ENCODE measurements at regions not wholly inside any gene's neighbourhood (a gene's known extent, or its start where the extent isn't known, plus 50 kb on each side); places are given as distances from the start of the nearest gene placed in this dataset.
"Not testable (repeated sequence)": the region's sequence is repeated elsewhere in the genome, so short reads cannot be mapped to it uniquely, and the experiment has no call there.

DNA sequence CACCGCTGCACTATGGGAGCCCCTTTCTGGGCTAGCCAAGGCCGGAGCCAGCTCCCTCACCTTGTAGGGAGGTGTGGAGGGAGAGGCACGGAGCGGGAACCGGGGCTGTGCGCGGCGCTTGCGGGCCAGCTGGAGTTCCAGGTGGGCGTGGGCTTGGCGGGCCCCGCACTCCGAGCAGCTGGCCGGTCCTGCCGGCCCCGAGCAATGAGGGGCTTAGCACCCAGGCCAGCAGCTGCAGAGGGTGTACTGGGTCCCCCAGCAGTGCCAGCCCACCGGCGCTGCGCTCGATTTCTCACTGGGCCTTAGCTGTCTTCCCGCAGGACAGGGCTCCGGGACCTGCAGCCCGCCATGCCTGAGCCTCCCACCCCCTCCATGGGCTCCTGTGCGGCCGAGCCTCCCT is 53.3 kb upstream of the NID2 start:
- not testable (repeated sequence) for DNase-seq (ENCODE audit: low read depth)

DNA sequence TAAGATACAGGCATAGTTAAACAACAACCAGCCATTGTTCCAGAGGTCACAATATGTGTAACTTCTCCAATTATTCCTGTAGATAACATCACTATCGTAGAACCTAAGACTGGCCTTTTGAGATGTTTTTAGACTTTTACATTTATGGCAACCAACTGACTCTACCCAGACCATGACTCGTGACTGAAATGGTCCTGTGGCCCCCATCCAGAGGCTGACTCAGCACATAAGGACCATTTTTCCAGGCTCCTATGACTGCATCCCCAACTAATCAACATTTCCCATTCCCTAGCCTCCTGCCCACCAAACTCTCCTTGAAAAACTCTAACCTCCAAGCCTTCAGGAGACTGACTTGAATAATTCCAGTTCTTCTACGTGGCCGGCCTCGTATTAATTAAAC is 52.6 kb upstream of the NID2 start:
- DNase-seq (ENCODE audit: low read depth): no peak

DNA sequence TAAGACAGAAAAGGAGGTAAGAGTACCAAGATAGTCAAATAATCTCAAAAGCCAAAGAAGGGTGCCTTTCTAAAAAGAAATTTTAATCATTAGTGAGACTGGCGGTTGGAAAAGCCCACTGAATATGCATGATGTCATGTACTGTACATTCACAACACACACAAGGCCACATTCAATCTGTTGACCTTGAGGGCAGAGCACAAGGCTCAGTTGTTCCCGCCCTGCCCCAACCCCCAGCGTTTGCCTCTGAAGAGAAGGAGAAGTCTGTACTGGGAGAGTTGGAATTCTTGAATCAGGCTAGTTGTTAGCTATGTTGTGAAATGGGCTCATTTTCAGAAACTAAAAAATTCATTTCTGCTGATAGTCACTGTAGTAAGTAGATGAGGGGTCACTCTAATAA is 50.2 kb upstream of the NID2 start:
- no peak for DNase-seq (ENCODE audit: low read depth)

All from activated T-helper 1 cell treated with Interleukin-2 at 50 U/mL for 16 hours (primary cell).